ENCODE measurements at regions not wholly inside any gene's neighbourhood (a gene's known extent, or its start where the extent isn't known, plus 50 kb on each side); places are given as distances from the start of the nearest gene placed in this dataset.

- no peak for TF ChIP-seq TAF1 (IDR thresholded peaks at IDR 0.05; ENCODE audit: low read depth, low read length)
- no peak for TF ChIP-seq POLR2AphosphoS5 (IDR thresholded peaks at IDR 0.05; ENCODE audit: low read depth, low read length)
- no peak for TF ChIP-seq POLR2A (IDR thresholded peaks at IDR 0.05; ENCODE audit: low read depth, low read length)
- TF ChIP-seq PAX5 (IDR thresholded peaks at IDR 0.05; ENCODE audit: insufficient read depth, low read length, severe bottlenecking) = no peak
Measured at GRCh38 chr2:120422465-120423160, 76.7 kb downstream of the INHBB start.

All from GM12891 (cell line).